HG03565 (cell line): ENCODE measurements at regions not wholly inside any gene's neighbourhood (a gene's known extent, or its start where the extent isn't known, plus 50 kb on each side); places are given as distances from the start of the nearest gene placed in this dataset.
"Not testable (repeated sequence)": the region's sequence is repeated elsewhere in the genome, so short reads cannot be mapped to it uniquely, and the experiment has no call there.

Experiments
- ATAC-seq: cut with Tn5 transposase; IDR thresholded peaks from one replicate; pipeline ENCODE4 v1.9.1; 2021; ENCODE audit warnings: mild to moderate bottlenecking, moderate library complexity; ENCODE audit not compliant: unreplicated experiment

GRCh38 chr2:144833075-144833637 lies 313.2 kb upstream of the ZEB2 start:
- ATAC-seq: no peak

GRCh38 chr2:144832048-144832447 lies 312.1 kb upstream of the ZEB2 start:
- ATAC-seq: no peak

GRCh38 chr2:144830543-144830942 lies 310.6 kb upstream of the ZEB2 start:
- ATAC-seq: no peak

GRCh38 chr2:144827404-144827803 lies 307.5 kb upstream of the ZEB2 start:
- ATAC-seq: no peak

GRCh38 chr2:144826105-144826504 lies 306.2 kb upstream of the ZEB2 start:
- ATAC-seq: no peak

- ATAC-seq: no peak
These were observed 305.6 kb upstream of the ZEB2 start for GRCh38 chr2:144825331-144826020.

- ATAC-seq: no peak
These were observed 304.6 kb upstream of the ZEB2 start for GRCh38 chr2:144824306-144825080.

GRCh38 chr2:144822966-144823365 lies 303.0 kb upstream of the ZEB2 start:
- ATAC-seq: no peak

- ATAC-seq: no peak
These were observed 292.4 kb upstream of the ZEB2 start for GRCh38 chr2:144812288-144812687.

- no peak for ATAC-seq
These were observed 281.8 kb upstream of the ZEB2 start for GRCh38 chr2:144801766-144802165.

GRCh38 chr2:144801325-144801724 lies 281.4 kb upstream of the ZEB2 start:
- no peak for ATAC-seq

- no peak for ATAC-seq
These were observed 279.1 kb upstream of the ZEB2 start for GRCh38 chr2:144798989-144799388.

- no peak for ATAC-seq
These were observed 278.1 kb upstream of the ZEB2 start for GRCh38 chr2:144798034-144798433.

- ATAC-seq: no peak
These were observed 277.0 kb upstream of the ZEB2 start for GRCh38 chr2:144796936-144797335.

GRCh38 chr2:144796164-144796563 lies 276.2 kb upstream of the ZEB2 start:
- ATAC-seq: no peak

- ATAC-seq: no peak
These were observed 265.3 kb upstream of the ZEB2 start for GRCh38 chr2:144785253-144785652.

- no peak for ATAC-seq
These were observed 261.1 kb upstream of the ZEB2 start for GRCh38 chr2:144780983-144781382.

GRCh38 chr2:144776766-144777165 lies 256.8 kb upstream of the ZEB2 start:
- no peak for ATAC-seq

- ATAC-seq: no peak
These were observed 254.9 kb upstream of the ZEB2 start for GRCh38 chr2:144774809-144775208.

GRCh38 chr2:144771348-144771747 lies 251.4 kb upstream of the ZEB2 start:
- ATAC-seq: no peak

- no peak for ATAC-seq
These were observed 250.8 kb upstream of the ZEB2 start for GRCh38 chr2:144770616-144771230.

- ATAC-seq: not testable (repeated sequence)
These were observed 241.0 kb upstream of the ZEB2 start for GRCh38 chr2:144760939-144761338.
